HFFc6 (cell line): ENCODE measurements at regions not wholly inside any gene's neighbourhood (a gene's known extent, or its start where the extent isn't known, plus 50 kb on each side); places are given as distances from the start of the nearest gene placed in this dataset.
"Not testable (repeated sequence)": the region's sequence is repeated elsewhere in the genome, so short reads cannot be mapped to it uniquely, and the experiment has no call there.

Experiments
- DNase-seq: peaks from one replicate; pipeline ENCODE4 v3.0.0-alpha.2; 2018
- H3K27ac Mint-ChIP-seq: 2 replicates; pipeline ENCODE4 v1.8.0; 2020; ENCODE audit warnings: mild to moderate bottlenecking, mixed read lengths
- H3K27me3 Mint-ChIP-seq: 2 replicates; pipeline ENCODE4 v1.8.0; 2021; ENCODE audit warnings: mild to moderate bottlenecking, moderate library complexity, mixed read lengths; ENCODE audit not compliant: insufficient read depth
- H3K36me3 Mint-ChIP-seq: 2 replicates; pipeline ENCODE4 v1.8.0; 2021; ENCODE audit warnings: low read depth, mixed read lengths
- H3K4me1 Mint-ChIP-seq: 2 replicates; pipeline ENCODE4 v1.8.0; 2020; ENCODE audit warnings: low read depth, mixed read lengths
- H3K4me3 Mint-ChIP-seq: 2 replicates; pipeline ENCODE4 v1.8.0; 2020; ENCODE audit warnings: mild to moderate bottlenecking, moderate library complexity, mixed read lengths
- H3K9me3 Mint-ChIP-seq: 2 replicates; pipeline ENCODE4 v1.8.0; 2020; ENCODE audit warnings: mild to moderate bottlenecking, mixed read lengths
- CTCF ChIP-seq: fragments of 200-600 bp; sonication (generic); IDR thresholded peaks from 2 replicates; pipeline ENCODE4 v1.5.0; 2021; ENCODE audit warnings: antibody characterized with exemption, mild to moderate bottlenecking

GRCh38 chr1:203559523-203559922 is 65.6 kb downstream of the OPTC start:
- peak overlapping the region; percentile 99 for H3K27ac Mint-ChIP-seq

GRCh38 chr1:203561761-203562160 is 64.9 kb upstream of the ATP2B4 start:
- not testable (repeated sequence) for H3K9me3 Mint-ChIP-seq, H3K4me3 Mint-ChIP-seq, H3K36me3 Mint-ChIP-seq, H3K27me3 Mint-ChIP-seq, H3K27ac Mint-ChIP-seq, DNase-seq
- peaks cover 83% of the 10 kb centered on the region for H3K4me1 Mint-ChIP-seq

More at GRCh38 chr1:203559523-203559922, 65.6 kb downstream of the OPTC start:
- DNase-seq = peak; percentile 91
- H3K9me3 Mint-ChIP-seq = no peaks in the 10 kb centered on the region
- TF ChIP-seq CTCF = no peak
- 0 out of 2 replicates have a peak, but pooled peaks cover 5% of the 10 kb centered on the region for H3K36me3 Mint-ChIP-seq
- peak overlapping the region; percentile 50 for H3K4me3 Mint-ChIP-seq
- H3K4me1 Mint-ChIP-seq = peaks cover 84% of the 10 kb centered on the region
- peaks cover 1% of the 10 kb centered on the region; the same call in 1 of the 2 replicates for H3K27me3 Mint-ChIP-seq

- H3K36me3 Mint-ChIP-seq = 0 out of 2 replicates have a peak, but pooled peaks cover 5% of the 10 kb centered on the region
Measured at GRCh38 chr1:203563291-203563690, 63.3 kb upstream of the ATP2B4 start.

GRCh38 chr1:203564024-203564423 is 62.6 kb upstream of the ATP2B4 start:
- Mint-ChIP-seq H3K27ac (peak overlapping the region; percentile 75), H3K4me1 (peaks cover 63% of the 10 kb centered on the region), H3K36me3 (0 out of 2 replicates have a peak, but pooled peaks cover 5% of the 10 kb centered on the region), H3K9me3 (no peaks in the 10 kb centered on the region), H3K27me3 (no peaks in the 10 kb centered on the region; the same call in 1 of the 2 replicates), H3K4me3 (0 out of 2 replicates have a peak overlapping the region, but pooled peaks have one; percentile 22)
- TF ChIP-seq CTCF = no peak
- peak; percentile 56 for DNase-seq

More at GRCh38 chr1:203563291-203563690, 63.3 kb upstream of the ATP2B4 start:
- TF ChIP-seq CTCF = no peak
- no peaks in the 10 kb centered on the region for H3K9me3 Mint-ChIP-seq
- peaks cover 67% of the 10 kb centered on the region for H3K4me1 Mint-ChIP-seq
- H3K4me3 Mint-ChIP-seq = no peak overlapping the region
- no peak for DNase-seq
- H3K27me3 Mint-ChIP-seq = no peaks in the 10 kb centered on the region; the same call in 1 of the 2 replicates
- peak overlapping the region; percentile 75 for H3K27ac Mint-ChIP-seq

- H3K4me3 Mint-ChIP-seq = no peak overlapping the region
- H3K27me3 Mint-ChIP-seq = no peaks in the 10 kb centered on the region; the same call in 1 of the 2 replicates
- H3K9me3 Mint-ChIP-seq = no peaks in the 10 kb centered on the region
Measured at GRCh38 chr1:203565049-203565448, 61.6 kb upstream of the ATP2B4 start.

More at GRCh38 chr1:203565049-203565448, 61.6 kb upstream of the ATP2B4 start:
- no peak for TF ChIP-seq CTCF
- peaks cover 66% of the 10 kb centered on the region for H3K4me1 Mint-ChIP-seq
- 0 out of 2 replicates have a peak, but pooled peaks cover 5% of the 10 kb centered on the region for H3K36me3 Mint-ChIP-seq
- no peak for DNase-seq
- no peak overlapping the region; the same call in 1 of the 2 replicates for H3K27ac Mint-ChIP-seq
